ENCODE measurements at regions not wholly inside any gene's neighbourhood (a gene's known extent, or its start where the extent isn't known, plus 50 kb on each side); places are given as distances from the start of the nearest gene placed in this dataset.

DNA sequence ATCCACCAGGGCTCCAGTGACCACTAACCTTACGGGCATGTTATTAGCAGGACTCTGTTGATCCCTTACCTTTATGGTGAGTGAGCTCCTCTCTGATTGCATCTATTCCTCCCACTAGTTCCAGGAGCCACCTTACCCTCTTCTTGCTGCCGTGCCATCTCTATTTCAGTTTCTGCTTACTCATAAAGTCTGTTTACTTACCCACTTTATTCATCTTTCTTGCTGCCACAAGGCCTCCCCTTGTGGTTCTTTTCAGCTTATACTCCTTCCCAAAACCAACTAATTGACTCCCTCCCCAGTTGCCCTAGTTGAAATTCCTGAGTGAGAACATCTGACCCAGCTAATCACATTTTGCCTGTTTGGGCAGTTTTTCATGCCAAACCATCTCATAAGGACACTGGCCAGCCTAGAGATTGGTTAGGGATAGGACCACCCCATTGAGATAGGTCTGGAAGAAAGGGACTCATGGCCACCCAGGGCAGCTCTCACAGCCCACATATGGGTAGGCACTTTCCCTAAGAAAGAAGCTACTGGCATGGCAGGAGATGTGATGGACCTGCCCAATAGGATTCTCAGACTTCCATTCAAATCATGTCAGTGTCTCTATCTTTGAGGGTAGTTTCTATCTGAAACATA is 412.7 kb downstream of the EFNA5 start:
- DNase-seq: no peak

- DNase-seq: no peak
Measured at GRCh38 chr5:107254902-107255234, 415.9 kb downstream of the EFNA5 start.

DNA sequence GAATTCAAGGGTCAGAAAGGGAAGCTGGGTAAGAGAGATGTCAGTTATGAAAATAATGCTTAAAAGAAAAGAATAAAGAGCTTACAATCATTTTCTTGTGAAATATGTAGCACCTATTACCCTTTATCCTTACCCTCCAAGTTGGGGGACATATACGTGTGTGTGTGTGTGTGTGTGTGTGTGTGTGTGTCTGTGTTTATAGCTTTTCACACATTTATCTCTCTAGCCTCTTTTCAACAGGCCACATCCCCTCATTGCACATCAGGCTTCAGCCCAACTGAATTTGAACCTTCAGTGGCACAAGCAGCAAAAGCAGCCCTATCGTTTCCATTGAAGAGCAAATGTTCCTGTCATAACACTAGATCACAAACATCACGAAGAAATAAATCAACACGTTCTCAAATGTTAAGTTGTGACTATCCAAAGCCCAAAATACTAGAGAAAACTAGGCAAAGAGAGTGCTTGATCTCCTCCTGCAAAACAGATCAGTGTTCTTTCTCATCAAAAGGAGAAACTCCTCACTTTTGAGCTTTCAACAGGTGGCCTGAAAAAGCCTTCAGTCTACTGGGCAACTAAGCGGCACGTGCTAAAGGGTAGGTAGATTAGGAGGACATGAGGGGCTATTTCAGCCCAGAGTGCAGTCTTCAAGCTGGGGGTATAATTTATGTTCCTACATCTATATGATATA is 416.4 kb downstream of the EFNA5 start:
- DNase-seq: no peak

GRCh38 chr5:107253246-107253645 is 417.5 kb downstream of the EFNA5 start:
- DNase-seq: no peak

DNA sequence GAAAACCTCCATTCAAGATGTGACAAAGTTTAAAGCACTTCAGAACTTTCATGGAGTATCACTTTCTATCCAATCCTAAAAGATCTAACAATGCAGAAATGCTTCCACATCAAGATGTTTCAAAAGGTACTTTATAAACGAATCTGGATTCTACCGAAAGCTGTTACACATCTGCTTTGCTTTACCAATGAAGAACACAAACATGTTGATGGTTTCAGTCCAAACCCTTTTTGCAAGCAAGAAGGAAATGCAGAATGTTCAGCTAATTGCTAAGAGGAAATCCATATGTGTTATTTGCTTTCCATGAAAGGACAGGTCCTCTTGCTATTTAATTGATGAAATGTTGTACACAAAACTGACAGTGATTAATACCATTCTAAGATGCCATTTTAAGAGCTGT is 419.6 kb downstream of the EFNA5 start:
- no peak for DNase-seq

DNA sequence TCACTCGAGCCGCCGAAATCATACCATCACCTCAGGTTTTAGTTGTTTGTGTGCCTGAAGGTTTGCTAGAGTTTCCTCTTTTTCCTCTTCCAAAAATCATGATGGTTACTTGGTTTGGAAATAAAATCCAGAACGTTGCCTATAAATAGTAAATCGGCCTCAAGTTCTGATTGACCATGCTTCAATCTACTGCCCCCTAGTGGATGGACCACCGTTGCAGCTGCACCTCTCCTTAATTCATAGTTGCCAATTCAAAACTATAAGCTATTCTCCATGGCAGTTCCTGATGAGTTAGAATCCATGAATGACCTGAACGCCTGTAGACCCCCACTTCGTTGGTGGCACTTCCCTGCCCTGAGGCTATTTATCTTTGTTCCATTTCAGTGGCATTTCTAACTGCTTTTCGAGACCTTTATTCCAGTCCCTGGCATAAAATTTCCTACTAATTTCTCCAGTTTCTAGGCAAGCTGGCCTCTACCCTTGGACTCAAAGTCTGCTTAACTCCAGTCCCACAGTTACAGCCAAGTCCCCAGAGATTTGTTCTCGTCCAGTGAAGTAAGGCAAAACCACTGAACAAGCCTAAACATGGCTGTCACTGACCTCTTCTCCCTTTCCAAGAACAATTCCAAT is 422.6 kb downstream of the EFNA5 start:
- DNase-seq: peak; percentile 17 to 78

GRCh38 chr5:107247427-107247826 is 423.3 kb downstream of the EFNA5 start:
- DNase-seq: peak; percentile 1 to 20

GRCh38 chr5:107243220-107243579 is 427.5 kb downstream of the EFNA5 start:
- DNase-seq: no peak

DNA sequence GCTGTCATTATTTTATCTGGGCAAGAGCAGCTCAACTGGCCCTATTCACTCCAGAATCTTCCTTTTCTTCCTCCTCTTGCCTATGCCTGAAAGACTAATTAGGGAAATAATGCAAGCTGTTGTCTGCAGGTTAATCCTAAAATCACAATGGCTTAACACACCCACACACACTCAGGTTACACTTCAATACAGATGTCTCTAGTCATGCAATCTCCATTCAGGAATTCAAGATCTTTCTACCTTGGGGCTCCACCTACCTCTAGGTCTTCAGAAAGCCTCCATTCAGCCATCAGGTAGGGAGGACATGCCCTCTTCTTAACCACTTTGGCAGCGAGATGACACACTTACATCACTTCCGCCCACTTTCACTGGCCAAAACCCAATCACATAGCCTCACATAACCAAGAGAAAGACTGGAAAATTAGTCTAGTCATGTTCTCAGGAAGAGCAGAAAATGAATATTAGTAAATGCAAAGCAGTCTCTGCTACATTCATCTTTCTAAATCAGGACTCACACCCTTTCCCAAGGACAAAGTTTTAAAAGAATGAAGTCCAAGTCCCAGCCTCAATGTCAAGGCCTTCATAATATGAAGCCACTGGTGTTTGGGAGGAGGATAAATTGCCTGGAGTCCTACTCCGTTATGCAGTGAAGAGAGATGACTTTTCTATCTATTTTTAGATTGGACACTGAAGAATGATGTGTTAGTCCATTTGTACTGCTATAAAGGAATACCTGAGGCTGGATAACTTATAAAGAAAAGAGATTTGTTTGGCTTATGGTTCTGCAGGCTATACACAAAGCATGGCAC is 428.1 kb downstream of the EFNA5 start:
- no peak for DNase-seq

DNA sequence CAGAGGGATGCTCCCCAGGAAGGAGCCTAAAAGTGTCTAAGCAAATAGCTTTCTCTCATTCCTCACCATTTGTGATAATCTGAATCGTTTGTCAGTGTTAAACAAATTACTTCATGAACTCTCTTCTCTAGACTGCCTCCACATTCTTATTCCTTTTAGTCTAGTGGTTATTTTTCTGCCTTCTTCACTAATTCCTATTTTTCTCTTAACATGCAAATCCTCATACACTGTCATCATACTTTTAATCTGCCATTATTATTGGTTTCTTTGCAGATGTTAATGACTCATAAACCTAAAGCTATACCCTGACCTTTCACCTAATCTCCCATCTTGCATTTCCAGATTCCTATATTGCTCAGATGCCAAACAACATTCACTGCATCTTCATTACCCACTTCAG is 428.9 kb downstream of the EFNA5 start:
- no peak for DNase-seq

DNA sequence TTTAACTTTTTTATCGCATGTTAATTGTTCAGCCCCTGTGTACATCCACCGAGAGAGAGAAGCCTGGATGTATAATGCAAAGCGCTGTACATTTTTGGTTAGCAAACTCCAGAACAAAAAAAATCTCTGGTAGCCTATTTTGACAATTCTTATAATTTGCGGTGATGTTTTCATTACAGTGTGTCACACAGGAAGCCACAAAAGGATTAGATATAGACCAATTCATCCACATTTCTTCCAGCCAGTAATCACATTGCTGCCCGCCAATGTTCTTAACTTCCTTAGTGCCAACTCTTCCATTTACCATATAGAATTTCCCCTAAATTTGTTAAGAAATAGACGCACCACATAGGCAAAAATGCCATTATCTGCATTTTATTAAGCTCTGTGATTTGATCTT is 435.6 kb downstream of the EFNA5 start:
- no peak for DNase-seq

- DNase-seq: no peak
Measured at GRCh38 chr5:107232788-107233187, 437.9 kb downstream of the EFNA5 start.

- no peak for DNase-seq
Measured at GRCh38 chr5:107232293-107232692, 438.4 kb downstream of the EFNA5 start.

- no peak for DNase-seq
Measured at GRCh38 chr5:107231191-107231590, 439.5 kb downstream of the EFNA5 start.

DNA sequence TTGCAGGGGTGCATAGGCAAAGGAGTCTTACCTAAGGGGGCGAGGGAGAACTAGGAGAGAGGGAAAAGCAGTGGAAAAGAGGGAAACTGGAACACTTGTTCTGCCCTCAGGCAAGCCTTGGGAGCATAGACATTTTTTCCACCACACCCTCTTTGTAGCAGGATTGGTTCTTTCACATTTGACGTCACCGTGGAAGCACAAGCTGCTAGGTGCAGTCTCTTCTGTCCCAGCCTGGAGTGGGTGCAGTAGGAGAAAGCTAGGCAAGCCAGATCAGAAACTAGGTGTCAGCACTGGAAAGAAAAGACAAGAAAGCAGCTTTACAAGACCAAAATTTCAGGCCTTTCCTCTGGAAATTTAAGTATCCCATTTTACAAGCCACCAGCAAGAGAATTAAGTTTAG is 440.4 kb downstream of the EFNA5 start:
- no peak for DNase-seq

- DNase-seq: no peak
Measured at GRCh38 chr5:107228226-107228625, 442.5 kb downstream of the EFNA5 start.

- no peak for DNase-seq
Measured at GRCh38 chr5:107224272-107224671, 446.5 kb downstream of the EFNA5 start.

GRCh38 chr5:107223066-107223465 is 447.7 kb downstream of the EFNA5 start:
- no peak for DNase-seq

DNA sequence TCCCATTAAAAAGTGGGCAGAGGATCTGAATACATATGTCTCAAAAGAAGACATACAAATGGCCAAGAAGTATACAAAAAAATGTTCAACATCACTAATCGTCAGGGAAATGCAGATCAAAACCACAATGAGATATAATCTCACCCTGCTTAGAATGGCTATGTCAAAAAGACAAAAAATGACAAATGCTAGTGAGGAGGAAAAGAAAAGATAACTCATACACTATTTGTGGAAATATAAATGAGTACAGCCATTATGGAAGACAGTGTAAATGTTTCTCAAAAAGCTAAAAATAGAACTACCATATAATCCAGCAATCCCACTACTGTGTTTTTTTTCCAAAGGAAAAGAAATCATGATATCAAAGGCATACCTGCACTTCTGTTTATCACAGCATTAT is 450.7 kb downstream of the EFNA5 start:
- DNase-seq: no peak

DNA sequence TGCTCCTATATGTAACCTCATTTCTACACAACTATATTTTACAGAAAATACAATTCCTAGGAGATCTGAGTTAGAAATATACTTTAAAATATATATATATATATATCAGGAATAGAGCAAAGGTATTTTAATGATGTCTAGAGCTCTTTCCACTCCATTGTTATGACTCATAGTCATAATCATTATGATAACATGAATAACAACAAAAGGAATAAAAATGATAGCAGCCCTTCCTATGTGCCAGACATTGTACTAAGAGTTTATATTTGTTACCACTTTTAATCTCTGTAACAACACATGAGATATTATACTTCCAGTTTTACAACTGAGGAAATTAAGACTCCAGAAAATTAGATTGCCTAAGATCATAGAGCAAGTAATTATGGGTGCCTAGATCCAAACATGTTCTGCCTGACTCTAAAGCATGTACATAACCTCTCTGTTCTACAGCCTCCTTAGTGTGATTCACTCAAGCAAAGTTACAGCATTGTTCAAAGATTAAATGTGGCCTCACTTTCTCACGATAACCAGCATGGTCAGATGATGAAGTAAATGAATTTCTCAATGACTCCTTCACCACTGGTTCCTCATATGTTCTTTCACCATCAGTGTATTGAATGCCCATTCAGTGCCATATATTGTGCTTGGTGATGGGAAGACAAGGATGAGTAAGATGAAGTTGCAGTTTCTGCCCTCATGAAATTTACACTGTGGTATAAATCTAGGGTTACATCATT is 452.1 kb downstream of the EFNA5 start:
- peak; percentile 9 to 10 for DNase-seq

- DNase-seq: no peak
Measured at GRCh38 chr5:107217721-107218130, 453.0 kb downstream of the EFNA5 start.

DNA sequence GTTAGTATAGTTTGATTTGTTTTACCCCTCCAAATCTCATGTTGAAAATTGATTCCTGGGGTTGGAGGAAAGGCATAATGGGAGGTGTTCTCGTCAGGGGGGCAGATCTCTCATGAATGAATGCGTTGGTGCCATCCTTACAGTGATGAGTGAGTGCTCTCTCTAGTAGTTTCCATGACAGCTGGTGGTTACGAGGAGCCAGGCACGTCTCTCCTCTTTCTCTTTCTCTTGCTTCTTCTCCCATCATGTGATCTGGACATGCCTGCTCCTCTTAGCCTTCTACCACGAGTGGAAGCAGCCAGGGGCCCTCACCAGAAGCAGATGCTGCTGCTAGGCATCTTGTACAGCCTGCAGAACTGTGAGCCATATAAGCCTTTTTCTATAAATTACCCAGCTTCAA is 454.1 kb downstream of the EFNA5 start:
- no peak for DNase-seq

DNA sequence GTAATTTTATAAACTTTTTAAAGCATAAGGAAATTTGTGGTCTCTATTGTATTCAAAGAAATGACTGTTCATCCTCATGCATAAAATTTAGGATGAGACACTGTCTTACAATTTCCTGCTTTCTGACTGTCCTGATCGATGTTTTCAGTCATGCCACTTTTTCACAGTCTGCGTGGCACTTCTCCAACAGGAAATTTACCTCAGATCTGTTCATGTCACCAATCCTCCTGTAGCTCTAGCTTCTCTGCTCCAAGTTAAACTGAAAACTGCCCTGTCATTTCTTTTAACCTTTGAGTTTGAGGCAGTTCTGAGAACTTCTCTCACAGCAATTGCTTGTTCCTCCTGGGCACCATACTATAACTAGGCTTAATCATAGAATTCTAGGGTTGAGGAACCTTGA is 455.1 kb downstream of the EFNA5 start:
- no peak for DNase-seq
